Astrocyte of the cerebellum (primary cell): ENCODE measurements at regions not wholly inside any gene's neighbourhood (a gene's known extent, or its start where the extent isn't known, plus 50 kb on each side); places are given as distances from the start of the nearest gene placed in this dataset.

ENCODE experiments used
- DNase-seq: peaks from one replicate; pipeline ENCODE4 v3.0.0-alpha.2; 2011; ENCODE audit warnings: low read depth
- H3K4me3 ChIP-seq: 2 replicates; pipeline ENCODE4 v1.5.1; 2011; ENCODE audit warnings: mild to moderate bottlenecking, low read depth, low read length, moderate library complexity
- CTCF ChIP-seq: IDR thresholded peaks from 2 replicates; pipeline ENCODE4 v1.5.1; 2012; ENCODE audit warnings: low read length, low read depth, moderate library complexity, mild to moderate bottlenecking; ENCODE audit errors: missing control alignments
- in situ Hi-C: cut with HindIII; loops from 2 replicates; pipeline ENCODE4 v1.10.0; 2017; ENCODE audit warnings: low sequenced_read_pairs

- no peak overlapping the region for H3K4me3 ChIP-seq
- no peak for TF ChIP-seq CTCF
- in situ Hi-C loops: no loop called here
- no peak for DNase-seq
Measured at GRCh38 chr21:38986806-38987632, 181.3 kb downstream of the ETS2 start.

- DNase-seq: no peak
- TF ChIP-seq CTCF: no peak
- no peak overlapping the region for H3K4me3 ChIP-seq
- in situ Hi-C loops: no loop called here
Measured at GRCh38 chr21:38986406-38986805, 180.7 kb downstream of the ETS2 start.

GRCh38 chr21:38985568-38986378 lies 180.0 kb downstream of the ETS2 start:
- peak; percentile 80 for DNase-seq
- in situ Hi-C loops: no loop called here
- TF ChIP-seq CTCF: no peak
- no peak overlapping the region for H3K4me3 ChIP-seq

GRCh38 chr21:38984982-38985567 lies 179.3 kb downstream of the ETS2 start:
- no peak overlapping the region for H3K4me3 ChIP-seq
- in situ Hi-C loops: no loop called here
- no peak for TF ChIP-seq CTCF
- peak; percentile 85 for DNase-seq

- no peak for DNase-seq
- no peak for TF ChIP-seq CTCF
- no peak overlapping the region for H3K4me3 ChIP-seq
- in situ Hi-C loops: no loop called here
Measured at GRCh38 chr21:38984568-38984967, 178.8 kb downstream of the ETS2 start.

- TF ChIP-seq CTCF: no peak
- DNase-seq: no peak
- no peak overlapping the region for H3K4me3 ChIP-seq
- in situ Hi-C loops: no loop called here
Measured at GRCh38 chr21:38983560-38983959, 177.8 kb downstream of the ETS2 start.
